Spleen (tissue), 7 donors: ENCODE measurements at regions not wholly inside any gene's neighbourhood (a gene's known extent, or its start where the extent isn't known, plus 50 kb on each side); places are given as distances from the start of the nearest gene placed in this dataset.

Experiments used
- POLR2A ChIP-seq, 3 donors: fragments of 450-650 bp; IDR thresholded peaks; one replicate each; pipeline ENCODE4 v1.5.1; 2017; ENCODE audit warnings: antibody characterized with exemption in 3 of 3, mild to moderate bottlenecking in 1 of 3
- TF ChIP-seq, protein P1 (sequence below), 11 experiments: fragments of 200-600 bp in 7 of 11; fragments of 450-650 bp in 4 of 11; sonication (generic) in 4 of 11; IDR thresholded peaks in 8 of 11; conservative IDR thresholded peaks in 3 of 11; 1 replicate in 7 of 11; 2 replicates in 4 of 11; pipeline versions ENCODE4 v1.4.0 to v1.8.0; 2016 to 2021; ENCODE audit warnings: antibody characterized with exemption in 11 of 11, inconsistent platforms in 4 of 11, mild to moderate bottlenecking in 1 of 11
- donor health status: DM: no; HTN: no; CAD: no; lungs with moderate emphysema.
- donor health status: DM: no; HTN: no; CAD: no.
- donor health status: DM: no; HTN: no; CAD: no.

DNA sequence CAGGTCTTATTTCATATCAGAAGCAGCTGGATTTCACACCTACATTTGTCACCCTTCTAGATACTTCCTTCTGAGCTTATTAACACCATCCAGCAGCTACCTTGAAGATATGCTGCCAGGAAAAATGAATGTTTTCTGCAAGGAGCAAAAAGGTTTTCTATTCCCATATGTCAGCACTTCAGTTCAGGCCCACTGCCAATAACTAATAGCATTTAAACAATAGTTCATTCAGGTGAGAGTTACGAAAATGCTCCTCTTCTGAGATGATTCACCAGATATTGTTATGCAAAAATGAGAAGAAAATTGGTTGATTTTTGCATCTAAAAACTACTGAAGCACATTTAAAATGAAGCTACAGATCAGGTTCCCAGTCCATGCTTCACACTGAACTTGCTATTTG, 56.4 kb upstream of the ISL1 start:
- TF ChIP-seq, protein P1, sequence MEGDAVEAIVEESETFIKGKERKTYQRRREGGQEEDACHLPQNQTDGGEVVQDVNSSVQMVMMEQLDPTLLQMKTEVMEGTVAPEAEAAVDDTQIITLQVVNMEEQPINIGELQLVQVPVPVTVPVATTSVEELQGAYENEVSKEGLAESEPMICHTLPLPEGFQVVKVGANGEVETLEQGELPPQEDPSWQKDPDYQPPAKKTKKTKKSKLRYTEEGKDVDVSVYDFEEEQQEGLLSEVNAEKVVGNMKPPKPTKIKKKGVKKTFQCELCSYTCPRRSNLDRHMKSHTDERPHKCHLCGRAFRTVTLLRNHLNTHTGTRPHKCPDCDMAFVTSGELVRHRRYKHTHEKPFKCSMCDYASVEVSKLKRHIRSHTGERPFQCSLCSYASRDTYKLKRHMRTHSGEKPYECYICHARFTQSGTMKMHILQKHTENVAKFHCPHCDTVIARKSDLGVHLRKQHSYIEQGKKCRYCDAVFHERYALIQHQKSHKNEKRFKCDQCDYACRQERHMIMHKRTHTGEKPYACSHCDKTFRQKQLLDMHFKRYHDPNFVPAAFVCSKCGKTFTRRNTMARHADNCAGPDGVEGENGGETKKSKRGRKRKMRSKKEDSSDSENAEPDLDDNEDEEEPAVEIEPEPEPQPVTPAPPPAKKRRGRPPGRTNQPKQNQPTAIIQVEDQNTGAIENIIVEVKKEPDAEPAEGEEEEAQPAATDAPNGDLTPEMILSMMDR (IDR thresholded peaks at IDR 0.05 in 8 of 11, conservative IDR thresholded peaks at IDR 0.05 in 3 of 11), result no peak
- no peak for TF ChIP-seq POLR2A (IDR thresholded peaks at IDR 0.05)
